A673 (cell line): ENCODE measurements at regions not wholly inside any gene's neighbourhood (a gene's known extent, or its start where the extent isn't known, plus 50 kb on each side); places are given as distances from the start of the nearest gene placed in this dataset.

ENCODE experiments used
- BruUV-seq: library from RNA; stranded (reverse); fragments of 400-500 nt; replicated peaks from 2 replicates; lab custom pipeline; 2021; lab: Mats Ljungman, UMichigan
- CTCF ChIA-PET: fragments of 300-600 bp; sonication (Branson Sonifier 250); formaldehyde crosslinking; loops from one replicate; lab custom pipeline; 2022; ENCODE audit warnings: antibody characterized with exemption; lab: Charles Lee
- POLR2A ChIA-PET: fragments of 300-600 bp; sonication (Branson Sonifier 250); formaldehyde crosslinking; loops from one replicate; lab custom pipeline; 2022; ENCODE audit warnings: antibody characterized with exemption; ENCODE audit not compliant: low non-redundant PET; lab: Charles Lee
- DNase-seq: peaks from one replicate; pipeline ENCODE4 v3.0.0-alpha.2; 2015; ENCODE audit warnings: low spot score
- H3K27ac ChIP-seq: fragments of 200-600 bp; sonication (generic); 2 replicates; pipeline ENCODE4 v1.5.1; 2016; ENCODE audit warnings: mixed run types, low read depth, mild to moderate bottlenecking, mixed read lengths, antibody characterized with exemption, low read length; ENCODE audit not compliant: poor library complexity, severe bottlenecking
- H3K27me3 ChIP-seq: fragments of 200-600 bp; sonication (generic); replicated peaks from 2 replicates; pipeline ENCODE4 v1.6.1; 2017; ENCODE audit warnings: mixed run types, low read depth, mild to moderate bottlenecking, mixed read lengths, antibody characterized with exemption, low read length; ENCODE audit not compliant: insufficient read depth, poor library complexity
- H3K36me3 ChIP-seq: fragments of 200-600 bp; sonication (generic); 2 replicates; pipeline ENCODE4 v1.6.1; 2016; ENCODE audit warnings: mixed run types, mild to moderate bottlenecking, mixed read lengths, antibody characterized with exemption, low read length; ENCODE audit not compliant: insufficient read depth, poor library complexity, severe bottlenecking
- H3K4me1 ChIP-seq: fragments of 200-600 bp; sonication (generic); 2 replicates; pipeline ENCODE4 v1.6.1; 2017; ENCODE audit warnings: mixed run types, mild to moderate bottlenecking, mixed read lengths, antibody characterized with exemption, low read length; ENCODE audit not compliant: insufficient read depth, poor library complexity, severe bottlenecking
- H3K4me3 ChIP-seq: fragments of 200-600 bp; sonication (generic); 2 replicates; pipeline ENCODE4 v1.5.1; 2016; ENCODE audit warnings: low read depth, mixed run types, mild to moderate bottlenecking, mixed read lengths, low read length; ENCODE audit not compliant: poor library complexity, severe bottlenecking
- H3K9me3 ChIP-seq: fragments of 200-600 bp; sonication (generic); 2 replicates; pipeline ENCODE4 v1.6.1; 2016; ENCODE audit warnings: mixed run types, low read depth, mild to moderate bottlenecking, mixed read lengths, antibody characterized with exemption, low read length; ENCODE audit not compliant: poor library complexity, severe bottlenecking
- EZH2 ChIP-seq: fragments of 200-600 bp; sonication (generic); IDR thresholded peaks from 2 replicates; pipeline ENCODE4 v1.6.1; 2017; ENCODE audit warnings: borderline replicate concordance, low read depth, mild to moderate bottlenecking, mixed read lengths, antibody characterized with exemption, low read length; ENCODE audit not compliant: poor library complexity, severe bottlenecking
- intact Hi-C: fragments of 100-400 bp; cut with micrococcal nuclease; formaldehyde crosslinking; loops from one replicate; pipeline ENCODE4 v1.10.0; 2022; ENCODE audit not compliant: unreplicated experiment
- TF ChIP-seq, protein P1 (sequence below): fragments of 300-800, 200-600 bp; sonication (generic); conservative IDR thresholded peaks from 2 replicates; pipeline ENCODE4 v1.5.1; 2017; ENCODE audit warnings: low read depth, mild to moderate bottlenecking, antibody characterized with exemption, low read length, moderate library complexity, mixed read lengths

DNA sequence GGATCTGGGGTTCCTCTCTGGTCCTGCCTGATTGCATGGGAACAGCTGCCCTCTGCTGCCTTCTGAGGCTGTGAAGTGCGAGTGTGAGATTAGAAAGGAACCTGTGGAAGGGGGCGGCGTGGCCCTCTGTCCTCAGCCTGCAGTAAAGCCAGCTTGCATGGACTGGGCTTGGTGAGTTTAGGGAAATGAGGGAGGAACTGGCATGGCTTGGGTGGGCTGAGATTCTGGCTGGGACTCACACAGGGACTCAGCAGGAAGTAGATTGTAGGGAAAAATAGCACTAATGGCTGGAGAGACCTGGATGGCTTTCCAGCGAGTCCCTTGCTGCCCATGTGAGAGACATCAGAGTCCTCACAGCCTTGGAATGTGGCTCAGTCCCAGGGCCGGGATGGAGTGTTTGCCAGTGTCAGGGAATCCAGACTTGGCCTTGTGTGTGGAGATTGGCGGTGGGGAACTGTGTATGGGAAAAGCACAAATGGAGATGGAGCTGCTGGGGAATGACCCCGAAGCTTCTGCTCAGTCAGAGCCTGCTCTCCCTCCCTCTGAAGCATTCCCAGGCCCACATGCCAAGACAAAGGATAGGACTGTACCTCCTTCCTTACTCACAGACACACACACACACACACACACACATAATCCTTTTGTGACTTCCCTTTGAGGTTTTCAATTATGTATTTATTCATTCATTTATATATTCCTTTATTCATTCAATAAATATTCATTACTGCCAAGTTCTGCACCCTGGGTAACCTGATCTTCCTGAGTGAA lies 115.4 kb downstream of the ACAA2 start:
- TF ChIP-seq, protein P1, sequence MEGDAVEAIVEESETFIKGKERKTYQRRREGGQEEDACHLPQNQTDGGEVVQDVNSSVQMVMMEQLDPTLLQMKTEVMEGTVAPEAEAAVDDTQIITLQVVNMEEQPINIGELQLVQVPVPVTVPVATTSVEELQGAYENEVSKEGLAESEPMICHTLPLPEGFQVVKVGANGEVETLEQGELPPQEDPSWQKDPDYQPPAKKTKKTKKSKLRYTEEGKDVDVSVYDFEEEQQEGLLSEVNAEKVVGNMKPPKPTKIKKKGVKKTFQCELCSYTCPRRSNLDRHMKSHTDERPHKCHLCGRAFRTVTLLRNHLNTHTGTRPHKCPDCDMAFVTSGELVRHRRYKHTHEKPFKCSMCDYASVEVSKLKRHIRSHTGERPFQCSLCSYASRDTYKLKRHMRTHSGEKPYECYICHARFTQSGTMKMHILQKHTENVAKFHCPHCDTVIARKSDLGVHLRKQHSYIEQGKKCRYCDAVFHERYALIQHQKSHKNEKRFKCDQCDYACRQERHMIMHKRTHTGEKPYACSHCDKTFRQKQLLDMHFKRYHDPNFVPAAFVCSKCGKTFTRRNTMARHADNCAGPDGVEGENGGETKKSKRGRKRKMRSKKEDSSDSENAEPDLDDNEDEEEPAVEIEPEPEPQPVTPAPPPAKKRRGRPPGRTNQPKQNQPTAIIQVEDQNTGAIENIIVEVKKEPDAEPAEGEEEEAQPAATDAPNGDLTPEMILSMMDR = no peak
- no peak for TF ChIP-seq EZH2
- no TSS peak for BruUV-seq
- H3K4me3 ChIP-seq = no peak overlapping the region
- no peak overlapping the region for H3K27ac ChIP-seq
- ChIA-PET CTCF (no interaction called here), POLR2A (no interaction called here)
- H3K36me3 ChIP-seq = no peaks in the 10 kb centered on the region
- peak; percentile 17 for DNase-seq
- peaks cover 20% of the 10 kb centered on the region for H3K4me1 ChIP-seq
- intact Hi-C loops = no loop called here
- H3K27me3 ChIP-seq = no peaks in the 10 kb centered on the region
- H3K9me3 ChIP-seq = no peaks in the 10 kb centered on the region

DNA sequence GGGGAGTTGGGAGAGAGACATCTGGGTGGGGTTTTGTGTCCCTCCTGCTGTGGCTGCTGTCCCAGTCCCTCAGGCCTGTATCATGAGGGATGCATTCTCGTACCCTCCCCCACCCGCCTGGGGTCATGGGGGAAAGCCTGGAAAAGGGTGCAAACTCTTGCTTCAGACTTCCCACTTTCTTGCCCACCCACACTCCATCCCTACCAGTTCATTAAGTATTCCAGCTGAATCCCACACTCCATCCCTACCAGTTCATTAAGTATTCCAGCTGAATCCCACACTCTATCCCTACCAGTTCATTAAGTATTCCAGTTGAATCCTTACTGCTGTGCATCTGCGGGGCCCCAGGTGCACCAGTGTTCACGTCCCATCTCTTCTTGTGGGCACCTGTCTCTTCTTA lies 116.3 kb downstream of the ACAA2 start:
- Histone ChIP-seq H3K36me3 (no peaks in the 10 kb centered on the region), H3K27me3 (no peaks in the 10 kb centered on the region), H3K4me1 (peaks cover 22% of the 10 kb centered on the region), H3K9me3 (no peaks in the 10 kb centered on the region), H3K27ac (no peak overlapping the region), H3K4me3 (no peak overlapping the region)
- intact Hi-C loops = no loop called here
- DNase-seq = no peak
- no peak for TF ChIP-seq EZH2
- TF ChIP-seq, protein P1 = no peak
- BruUV-seq = no TSS peak
- CTCF ChIA-PET = no interaction called here
- POLR2A ChIA-PET = interaction anchor here (0.6 kb wide), 1 partner anchor 134 kb away, joined by 4 read pairs; no protein-coding TSS in a partner anchor

DNA sequence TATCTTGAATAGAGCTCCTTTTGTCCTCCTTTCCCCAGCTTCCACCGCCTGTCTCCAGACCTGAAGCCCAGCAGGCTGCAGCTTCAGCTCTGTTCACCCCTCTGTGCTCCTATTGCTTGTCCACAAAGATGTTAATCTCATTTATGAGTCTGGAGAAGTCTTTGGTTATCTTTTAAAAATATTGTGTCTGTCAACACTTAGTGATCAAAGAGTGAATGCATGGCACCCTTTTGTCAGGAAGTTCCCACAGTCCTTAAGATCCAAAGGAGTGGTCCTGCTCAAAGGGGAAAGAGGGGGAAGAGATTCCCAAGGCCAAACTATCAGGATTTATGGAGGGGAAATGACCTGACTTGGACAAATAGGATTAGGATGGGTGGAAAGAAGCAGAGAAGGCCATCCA lies 118.9 kb downstream of the ACAA2 start:
- Histone ChIP-seq H3K36me3 (no peaks in the 10 kb centered on the region), H3K4me1 (peaks cover 22% of the 10 kb centered on the region), H3K27ac (no peak overlapping the region), H3K4me3 (no peak overlapping the region), H3K27me3 (no peaks in the 10 kb centered on the region), H3K9me3 (no peaks in the 10 kb centered on the region)
- POLR2A ChIA-PET = interaction anchor here (0.7 kb wide), 1 partner anchor 49 kb away, joined by 3 read pairs; no protein-coding TSS in a partner anchor
- intact Hi-C loops = no loop called here
- CTCF ChIA-PET = no interaction called here
- BruUV-seq = no TSS peak
- TF ChIP-seq, protein P1 = no peak
- no peak for TF ChIP-seq EZH2
- DNase-seq = no peak
